ENCODE measurements at regions not wholly inside any gene's neighbourhood (a gene's known extent, or its start where the extent isn't known, plus 50 kb on each side); places are given as distances from the start of the nearest gene placed in this dataset.

DNA sequence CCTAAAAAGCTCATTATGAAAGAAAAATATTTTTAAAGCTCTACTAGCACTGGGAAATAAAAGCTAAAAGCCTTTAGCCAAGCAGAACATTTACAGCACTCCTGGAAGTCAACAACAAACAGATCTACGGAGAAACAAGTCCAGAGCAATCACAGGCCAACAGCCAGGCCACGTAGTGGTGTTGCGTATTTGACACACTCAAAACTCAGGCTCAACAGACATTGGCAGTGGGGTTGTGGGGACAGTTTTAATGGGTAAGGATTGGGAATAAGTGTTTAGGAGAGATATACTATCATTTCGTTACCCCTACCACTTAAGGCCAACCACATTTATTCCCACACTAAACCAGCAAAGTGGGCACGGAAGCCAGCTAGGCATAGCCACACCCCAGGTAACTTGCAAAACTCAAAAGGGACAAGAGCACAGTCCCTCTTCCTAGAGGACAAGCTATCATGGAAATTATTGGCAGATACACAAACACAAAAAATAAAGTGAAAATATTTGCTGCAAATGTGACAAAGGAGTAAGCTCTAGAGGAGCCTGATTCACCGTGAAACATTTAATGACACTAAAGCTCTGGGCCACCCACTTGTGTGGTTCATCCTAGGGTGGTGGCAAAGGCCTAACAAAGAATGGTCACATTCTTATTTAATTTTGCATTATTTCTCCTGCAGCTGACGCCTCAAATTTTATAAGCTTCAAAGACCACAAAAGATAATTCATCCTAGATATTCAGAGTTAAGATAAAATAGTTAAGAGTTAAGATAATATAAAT is 498.2 kb downstream of the TNS3 start:
- no peaks in the 10 kb centered on the region for H3K79me2 ChIP-seq (ENCODE audit: low read depth)
- H3K9me3 ChIP-seq (ENCODE audit: low read depth): no peaks in the 10 kb centered on the region
- no peak overlapping the region for H3K4me2 ChIP-seq
- H3K36me3 ChIP-seq: no peaks in the 10 kb centered on the region
- no peaks in the 10 kb centered on the region for H3F3A ChIP-seq (ENCODE audit: low read depth)
- no peak overlapping the region for H3K27ac Mint-ChIP-seq
- H3K9ac ChIP-seq: no peak overlapping the region
- H3K4me3 Mint-ChIP-seq: no peak overlapping the region
- H3K4me3 ChIP-seq: no peak overlapping the region
- no peaks in the 10 kb centered on the region for H4K20me1 ChIP-seq (ENCODE audit: low read depth)
- TF ChIP-seq, protein P1, sequence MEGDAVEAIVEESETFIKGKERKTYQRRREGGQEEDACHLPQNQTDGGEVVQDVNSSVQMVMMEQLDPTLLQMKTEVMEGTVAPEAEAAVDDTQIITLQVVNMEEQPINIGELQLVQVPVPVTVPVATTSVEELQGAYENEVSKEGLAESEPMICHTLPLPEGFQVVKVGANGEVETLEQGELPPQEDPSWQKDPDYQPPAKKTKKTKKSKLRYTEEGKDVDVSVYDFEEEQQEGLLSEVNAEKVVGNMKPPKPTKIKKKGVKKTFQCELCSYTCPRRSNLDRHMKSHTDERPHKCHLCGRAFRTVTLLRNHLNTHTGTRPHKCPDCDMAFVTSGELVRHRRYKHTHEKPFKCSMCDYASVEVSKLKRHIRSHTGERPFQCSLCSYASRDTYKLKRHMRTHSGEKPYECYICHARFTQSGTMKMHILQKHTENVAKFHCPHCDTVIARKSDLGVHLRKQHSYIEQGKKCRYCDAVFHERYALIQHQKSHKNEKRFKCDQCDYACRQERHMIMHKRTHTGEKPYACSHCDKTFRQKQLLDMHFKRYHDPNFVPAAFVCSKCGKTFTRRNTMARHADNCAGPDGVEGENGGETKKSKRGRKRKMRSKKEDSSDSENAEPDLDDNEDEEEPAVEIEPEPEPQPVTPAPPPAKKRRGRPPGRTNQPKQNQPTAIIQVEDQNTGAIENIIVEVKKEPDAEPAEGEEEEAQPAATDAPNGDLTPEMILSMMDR (IDR thresholded peaks at IDR 0.05): no peak
- TF ChIP-seq EZH2 (IDR thresholded peaks at IDR 0.05) (no peak), EZH2phosphoT487 (IDR thresholded peaks at IDR 0.05) (no peak)
- no peaks in the 10 kb centered on the region for H3K36me3 Mint-ChIP-seq
- H3K4me1 Mint-ChIP-seq: peaks cover 2% of the 10 kb centered on the region
- no peak overlapping the region for H2AFZ ChIP-seq (replicated peaks)
- no peak for DNase-seq (ENCODE audit: low spot score)
- H3K9me3 Mint-ChIP-seq: no peaks in the 10 kb centered on the region
- no peak overlapping the region for H3K27ac ChIP-seq
- no peaks in the 10 kb centered on the region for H3K27me3 ChIP-seq
- H3K27me3 Mint-ChIP-seq (ENCODE audit: insufficient read depth, low read depth): peaks cover under 1% of the 10 kb centered on the region
- H3K4me1 ChIP-seq: no peaks in the 10 kb centered on the region

DNA sequence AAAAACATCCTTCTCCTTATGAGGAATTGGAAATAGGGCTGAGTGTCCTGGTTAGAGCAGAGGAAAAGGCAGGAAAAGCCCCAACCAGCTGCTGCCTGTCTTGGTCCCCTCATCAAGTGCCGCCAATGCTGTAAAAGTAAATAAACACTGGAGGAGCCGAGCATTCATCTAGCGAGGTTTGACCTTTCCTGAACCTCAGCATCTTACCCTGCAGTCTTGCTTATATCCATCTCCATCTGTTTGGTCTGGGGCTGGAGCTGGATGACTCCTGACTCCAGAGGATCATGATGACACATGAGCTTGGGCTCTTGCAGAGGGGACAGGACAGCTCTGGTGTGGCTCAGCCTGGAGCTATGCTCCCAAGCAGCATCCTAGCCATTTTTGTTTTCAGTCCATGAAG is 501.1 kb downstream of the TNS3 start:
- DNase-seq (ENCODE audit: low spot score): no peak
- Histone ChIP-seq H3K9ac (no peak overlapping the region), H3K79me2 (ENCODE audit: low read depth) (no peaks in the 10 kb centered on the region), H3K27ac (no peak overlapping the region), H3K4me1 (no peaks in the 10 kb centered on the region), H4K20me1 (ENCODE audit: low read depth) (no peaks in the 10 kb centered on the region), H3K9me3 (ENCODE audit: low read depth) (no peaks in the 10 kb centered on the region), H3K36me3 (no peaks in the 10 kb centered on the region), H3K4me2 (no peak overlapping the region), H3K4me3 (no peak overlapping the region), H3K27me3 (no peaks in the 10 kb centered on the region), H3F3A (ENCODE audit: low read depth) (no peaks in the 10 kb centered on the region), H2AFZ (replicated peaks) (no peak overlapping the region)
- Mint-ChIP-seq H3K4me3 (no peak overlapping the region), H3K27ac (no peak overlapping the region), H3K36me3 (no peaks in the 10 kb centered on the region), H3K4me1 (no peaks in the 10 kb centered on the region), H3K27me3 (ENCODE audit: insufficient read depth, low read depth) (no peaks in the 10 kb centered on the region), H3K9me3 (no peaks in the 10 kb centered on the region)
- TF ChIP-seq EZH2phosphoT487 (IDR thresholded peaks at IDR 0.05): no peak

DNA sequence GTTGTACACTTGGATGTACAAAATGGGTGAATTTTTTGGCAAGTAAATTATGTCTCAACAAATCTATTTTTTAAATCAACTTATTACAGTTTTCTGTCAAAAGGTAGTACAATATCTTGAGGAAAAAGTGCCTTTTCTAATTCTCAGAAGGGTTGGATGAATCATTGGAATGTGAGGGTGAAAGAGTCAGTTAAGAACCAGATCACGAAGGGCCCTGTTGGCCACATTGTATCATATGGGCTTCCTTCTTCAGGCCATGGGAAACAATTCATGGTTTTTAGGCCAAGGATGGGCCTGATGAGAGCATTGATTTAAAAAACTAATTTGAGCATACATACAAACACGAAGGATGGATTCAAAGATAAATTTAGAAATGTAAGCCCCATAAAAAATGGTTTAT is 503.7 kb downstream of the TNS3 start:
- Mint-ChIP-seq H3K27ac (no peak overlapping the region), H3K4me3 (no peak overlapping the region), H3K27me3 (ENCODE audit: insufficient read depth, low read depth) (no peaks in the 10 kb centered on the region), H3K9me3 (no peaks in the 10 kb centered on the region), H3K4me1 (peaks cover 3% of the 10 kb centered on the region), H3K36me3 (no peaks in the 10 kb centered on the region)
- Histone ChIP-seq H3K36me3 (no peaks in the 10 kb centered on the region), H3F3A (ENCODE audit: low read depth) (no peaks in the 10 kb centered on the region), H3K4me3 (no peak overlapping the region), H3K9me3 (ENCODE audit: low read depth) (no peaks in the 10 kb centered on the region), H4K20me1 (ENCODE audit: low read depth) (no peaks in the 10 kb centered on the region), H3K9ac (no peak overlapping the region), H3K27ac (no peak overlapping the region), H2AFZ (replicated peaks) (no peak overlapping the region), H3K4me2 (no peak overlapping the region), H3K27me3 (no peaks in the 10 kb centered on the region), H3K4me1 (no peaks in the 10 kb centered on the region), H3K79me2 (ENCODE audit: low read depth) (no peaks in the 10 kb centered on the region)
- no peak for DNase-seq (ENCODE audit: low spot score)
- TF ChIP-seq EZH2 (IDR thresholded peaks at IDR 0.05): no peak
- no peak for TF ChIP-seq EZH2phosphoT487 (IDR thresholded peaks at IDR 0.05)
- TF ChIP-seq, protein P1 (IDR thresholded peaks at IDR 0.05): no peak

DNA sequence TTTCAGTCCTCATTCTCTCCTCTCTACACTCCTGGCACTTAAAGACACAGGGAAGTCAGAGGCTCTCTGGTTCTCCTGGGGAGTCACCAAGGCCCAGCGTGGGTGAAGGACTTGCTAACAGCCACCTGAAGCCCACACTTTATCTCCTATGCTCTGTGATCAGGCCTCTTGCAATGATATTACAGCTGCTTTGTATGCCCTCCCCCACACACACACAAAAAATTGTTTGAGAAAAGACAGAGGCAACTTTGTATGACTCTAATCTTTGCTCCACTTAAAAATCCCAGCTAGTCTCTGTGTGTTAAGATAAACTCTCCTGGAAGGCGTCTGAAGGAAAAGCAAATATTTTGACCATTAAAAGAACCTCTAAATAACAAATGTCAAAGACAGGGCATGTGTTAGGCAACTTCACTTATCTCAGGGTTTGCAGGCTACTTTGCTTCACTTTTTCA is 507.2 kb downstream of the TNS3 start:
- Mint-ChIP-seq H3K9me3 (no peaks in the 10 kb centered on the region), H3K27ac (no peak overlapping the region), H3K4me1 (peaks cover 3% of the 10 kb centered on the region), H3K27me3 (ENCODE audit: insufficient read depth, low read depth) (no peaks in the 10 kb centered on the region), H3K36me3 (no peaks in the 10 kb centered on the region), H3K4me3 (no peak overlapping the region)
- Histone ChIP-seq H4K20me1 (ENCODE audit: low read depth) (no peaks in the 10 kb centered on the region), H3K36me3 (no peaks in the 10 kb centered on the region), H3K79me2 (ENCODE audit: low read depth) (no peaks in the 10 kb centered on the region), H3F3A (ENCODE audit: low read depth) (no peaks in the 10 kb centered on the region), H3K27me3 (no peaks in the 10 kb centered on the region), H3K4me2 (no peak overlapping the region), H3K4me1 (no peaks in the 10 kb centered on the region), H3K9me3 (ENCODE audit: low read depth) (no peaks in the 10 kb centered on the region), H3K9ac (no peak overlapping the region), H3K4me3 (no peak overlapping the region), H2AFZ (replicated peaks) (no peak overlapping the region), H3K27ac (no peak overlapping the region)
- TF ChIP-seq EZH2phosphoT487 (IDR thresholded peaks at IDR 0.05) (no peak), EZH2 (IDR thresholded peaks at IDR 0.05) (no peak)
- TF ChIP-seq, protein P1 (IDR thresholded peaks at IDR 0.05): no peak
- no peak for DNase-seq (ENCODE audit: low spot score)
